Stimulated activated CD4-positive, alpha-beta T cell treated with anti-CD3 and anti-CD28 coated beads, TNF-alpha, amount 100 ng/mL, for 24 hours (primary cell): ENCODE measurements at regions not wholly inside any gene's neighbourhood (a gene's known extent, or its start where the extent isn't known, plus 50 kb on each side); places are given as distances from the start of the nearest gene placed in this dataset.
"Not testable (repeated sequence)": the region's sequence is repeated elsewhere in the genome, so short reads cannot be mapped to it uniquely, and the experiment has no call there.

ENCODE experiments used
- DNase-seq, 3 experiments: peaks; one replicate each; pipeline ENCODE4 v3.0.0-alpha.2; 2020; ENCODE audit warnings: low read depth in 3 of 3

DNA sequence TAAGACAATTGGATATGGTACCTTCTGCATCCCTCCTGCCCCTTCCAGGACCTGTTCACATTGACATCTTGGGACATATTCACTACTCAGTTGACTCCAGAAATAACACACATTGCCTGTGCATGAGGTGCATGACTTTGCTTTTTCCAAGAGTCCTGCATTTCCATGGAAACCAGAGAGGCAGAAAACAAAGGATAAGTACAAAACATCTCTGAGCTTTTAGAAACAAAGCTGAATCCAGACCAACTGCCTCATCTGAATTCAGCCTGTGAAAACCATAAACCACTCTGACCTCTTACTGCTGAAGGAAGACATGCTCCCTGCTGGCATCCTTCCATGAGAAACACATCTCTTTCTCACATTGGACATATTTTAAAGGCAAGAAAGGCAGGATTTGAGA lies 695.1 kb downstream of the TAF11L14 start:
- no peak for DNase-seq

DNA sequence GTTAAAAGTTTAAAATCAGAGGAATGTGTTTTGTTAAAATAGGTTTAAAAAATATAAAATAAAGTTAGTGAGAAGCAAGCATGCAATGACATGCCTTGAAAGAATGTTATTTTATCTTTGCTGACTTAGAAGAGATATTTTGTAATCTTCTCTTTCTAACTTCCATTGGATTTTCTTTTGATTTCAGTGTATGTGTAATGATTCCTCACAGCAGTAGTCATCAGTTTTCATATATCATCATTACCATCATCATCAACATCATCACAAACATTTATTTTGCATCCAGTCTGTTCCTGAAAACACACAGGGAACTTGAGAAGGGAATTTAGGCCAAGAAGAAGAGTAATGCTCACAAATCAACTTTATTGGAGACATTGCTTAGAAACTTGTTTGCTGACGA lies 699.6 kb downstream of the TAF11L14 start:
- no peak for DNase-seq

DNA sequence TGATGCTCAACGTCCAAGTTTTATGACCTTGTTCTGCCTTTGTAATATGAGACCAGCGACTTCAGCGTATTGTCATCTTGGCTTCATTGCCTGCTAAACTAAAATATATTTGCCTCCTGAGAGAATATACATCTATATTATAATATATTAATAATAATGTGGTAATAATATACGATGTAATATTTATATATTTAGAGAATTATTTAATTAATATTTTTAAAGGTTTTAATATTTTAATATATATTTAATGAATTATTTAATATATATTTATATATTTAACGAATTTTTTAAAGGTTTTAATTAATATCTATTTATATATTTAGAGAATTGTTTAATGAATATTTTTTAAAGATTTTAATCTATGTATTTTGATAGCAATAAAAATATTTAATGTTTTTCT lies 700.7 kb downstream of the TAF11L14 start:
- DNase-seq, result no peak

DNA sequence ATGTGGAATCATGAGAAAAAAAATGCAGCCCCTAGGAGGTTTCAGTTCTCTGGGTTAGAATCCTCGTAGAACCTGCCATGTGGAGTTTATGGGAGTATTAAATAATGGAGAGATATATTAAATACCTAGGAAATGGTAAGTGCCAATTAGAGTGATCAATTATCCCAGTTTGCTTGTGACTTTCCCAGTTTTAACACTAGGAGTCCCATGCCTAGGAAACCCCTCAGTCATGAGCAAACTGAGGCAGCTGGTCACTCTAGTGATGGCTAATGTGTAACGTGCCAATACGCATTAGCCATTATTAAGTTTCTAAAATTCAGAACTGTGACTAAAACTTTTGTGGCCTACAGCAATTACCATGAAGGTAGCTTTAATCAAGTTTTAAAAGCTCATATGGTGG lies 720.6 kb downstream of the TAF11L14 start:
- no peak for DNase-seq

DNA sequence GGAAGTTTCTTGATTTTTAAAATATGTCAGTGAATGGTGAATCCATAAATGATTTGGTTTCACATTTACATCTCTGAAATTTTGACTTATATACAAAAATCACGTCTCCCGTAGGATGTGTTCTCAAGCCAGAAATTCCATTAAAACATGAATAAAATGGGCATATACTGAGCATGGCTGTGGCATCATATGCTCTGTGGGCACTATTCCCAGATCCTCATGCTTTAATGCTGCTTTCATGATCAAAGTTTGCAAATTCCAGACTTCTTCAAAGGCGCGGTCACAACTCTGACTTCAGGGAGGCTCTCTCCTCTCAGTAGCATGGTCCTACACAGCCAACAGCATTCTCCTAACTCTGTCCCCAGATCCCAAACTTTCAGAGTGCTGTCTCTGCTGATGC lies 723.2 kb downstream of the TAF11L14 start:
- no peak for DNase-seq

DNA sequence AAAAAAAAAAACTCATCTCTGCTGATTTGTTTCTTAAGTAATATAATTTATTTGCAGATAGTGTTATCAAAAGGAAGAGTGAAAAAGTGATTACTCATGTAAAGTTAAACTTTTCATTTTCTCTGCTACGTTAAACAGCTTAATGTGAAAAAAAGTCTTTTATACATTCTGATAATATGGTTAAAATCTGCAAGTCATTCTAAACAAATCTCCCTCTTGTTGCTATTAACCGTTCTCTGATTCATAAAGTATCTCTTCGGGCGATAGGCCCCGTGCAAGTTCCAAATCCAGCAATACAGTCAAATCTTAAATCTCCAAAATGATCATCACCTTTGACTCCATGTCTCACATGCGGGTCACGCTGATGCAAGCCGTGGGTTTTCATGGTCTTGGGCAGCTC lies 732.0 kb downstream of the TAF11L14 start:
- no peak for DNase-seq

DNA sequence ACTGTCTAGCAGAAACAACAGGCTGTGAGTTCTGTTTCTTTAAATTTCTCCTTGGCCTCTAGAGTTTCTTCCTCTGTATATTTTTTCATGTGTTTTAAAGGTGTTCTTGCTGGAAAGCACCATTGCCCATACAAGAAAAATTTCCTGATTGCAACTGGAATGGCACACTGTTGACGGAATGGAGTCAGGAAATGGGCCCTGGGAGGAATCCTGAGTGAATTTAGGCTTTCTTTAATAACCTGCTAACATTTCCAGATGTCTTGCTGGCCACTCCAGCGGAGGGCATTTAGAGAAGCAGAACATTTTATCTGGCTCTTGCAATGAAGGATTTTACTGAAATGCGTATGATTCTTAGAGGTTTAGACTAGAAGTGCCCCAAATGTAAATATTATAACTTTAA lies 736.3 kb downstream of the TAF11L14 start:
- no peak for DNase-seq

DNA sequence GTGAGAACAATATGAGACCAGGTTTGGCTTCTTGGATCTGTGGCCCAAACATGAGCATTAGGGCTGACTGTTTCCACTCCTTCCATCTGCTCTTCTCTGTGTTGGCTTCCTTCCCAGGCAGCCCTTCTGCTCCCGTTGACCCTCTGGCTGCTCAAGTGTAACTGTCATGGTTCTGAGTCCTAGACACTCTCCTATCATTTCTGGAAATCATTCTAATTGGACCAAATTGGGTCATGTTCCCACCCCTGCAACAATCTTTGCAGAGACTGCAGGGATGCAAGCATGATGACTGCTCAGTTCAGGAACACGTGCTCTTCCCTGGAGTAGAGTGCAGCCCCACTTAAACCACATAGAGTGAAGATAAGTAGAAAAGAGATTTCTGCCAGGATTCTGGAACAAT lies 741.4 kb downstream of the TAF11L14 start:
- DNase-seq, result no peak

DNA sequence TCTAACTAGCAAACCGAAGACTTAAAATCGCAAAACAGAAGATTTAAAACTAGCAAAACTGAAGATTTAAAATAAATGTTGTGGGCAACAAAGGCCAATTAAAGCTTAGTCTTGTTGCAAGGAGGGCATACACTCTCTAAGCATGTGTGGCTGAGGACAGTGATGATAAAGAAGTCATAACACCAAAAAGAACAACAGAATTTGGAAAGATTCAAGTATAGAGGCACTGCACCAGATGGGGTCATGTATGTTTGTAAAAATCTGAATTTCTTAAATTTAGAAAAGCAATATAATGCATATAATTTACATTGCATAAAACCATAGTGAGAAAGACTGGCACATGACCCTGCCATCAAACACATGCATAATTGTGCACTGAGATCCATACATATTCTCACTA lies 743.8 kb downstream of the TAF11L14 start:
- DNase-seq, result no peak

DNA sequence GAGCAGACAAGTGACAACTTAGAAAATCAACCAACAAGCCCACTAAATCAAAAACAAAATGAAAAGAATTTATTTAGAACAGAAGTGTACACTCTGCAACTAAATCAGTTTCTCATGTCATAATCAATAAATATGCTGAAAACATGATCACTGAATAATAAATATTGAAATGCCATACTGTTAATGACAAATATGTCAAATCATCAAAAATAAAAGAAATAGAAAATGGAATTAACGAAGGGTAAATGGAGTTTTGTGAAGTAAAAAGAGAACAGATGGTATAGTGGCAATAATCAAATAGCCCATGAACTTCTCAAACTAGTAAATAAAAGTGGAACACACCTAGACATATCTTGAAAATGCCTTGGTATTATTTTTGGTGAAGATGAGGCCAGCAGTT lies 744.9 kb downstream of the TAF11L14 start:
- DNase-seq, result no peak

DNA sequence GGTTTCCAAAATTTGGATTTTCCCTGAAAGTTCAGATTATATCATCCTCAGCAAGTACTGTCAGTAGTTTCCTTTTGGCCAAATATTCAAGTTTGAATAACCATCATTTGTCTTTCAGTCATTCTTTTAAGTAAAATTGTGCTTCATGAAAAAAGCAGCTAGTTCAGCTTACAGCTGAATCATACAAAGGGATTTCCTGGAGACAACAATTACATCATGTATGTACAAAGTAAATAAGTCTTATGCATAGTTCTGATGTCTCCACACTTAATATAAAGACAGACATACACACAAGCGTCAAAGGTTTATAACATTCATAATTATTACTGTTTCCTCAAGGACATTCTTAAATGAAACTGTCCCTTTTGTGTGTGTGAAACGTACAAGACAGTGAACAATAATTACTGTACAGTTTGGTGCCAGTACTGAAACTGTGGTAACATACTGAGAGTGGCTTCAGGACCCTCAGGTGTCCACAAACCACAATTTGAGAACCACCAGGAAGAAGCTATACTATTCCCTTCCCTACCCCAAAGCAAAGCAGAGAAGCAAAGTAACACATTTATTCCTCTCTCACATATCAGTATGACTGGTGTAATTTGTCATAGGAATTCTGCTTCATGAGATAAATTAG lies 746.6 kb downstream of the TAF11L14 start:
- no peak for DNase-seq

DNA sequence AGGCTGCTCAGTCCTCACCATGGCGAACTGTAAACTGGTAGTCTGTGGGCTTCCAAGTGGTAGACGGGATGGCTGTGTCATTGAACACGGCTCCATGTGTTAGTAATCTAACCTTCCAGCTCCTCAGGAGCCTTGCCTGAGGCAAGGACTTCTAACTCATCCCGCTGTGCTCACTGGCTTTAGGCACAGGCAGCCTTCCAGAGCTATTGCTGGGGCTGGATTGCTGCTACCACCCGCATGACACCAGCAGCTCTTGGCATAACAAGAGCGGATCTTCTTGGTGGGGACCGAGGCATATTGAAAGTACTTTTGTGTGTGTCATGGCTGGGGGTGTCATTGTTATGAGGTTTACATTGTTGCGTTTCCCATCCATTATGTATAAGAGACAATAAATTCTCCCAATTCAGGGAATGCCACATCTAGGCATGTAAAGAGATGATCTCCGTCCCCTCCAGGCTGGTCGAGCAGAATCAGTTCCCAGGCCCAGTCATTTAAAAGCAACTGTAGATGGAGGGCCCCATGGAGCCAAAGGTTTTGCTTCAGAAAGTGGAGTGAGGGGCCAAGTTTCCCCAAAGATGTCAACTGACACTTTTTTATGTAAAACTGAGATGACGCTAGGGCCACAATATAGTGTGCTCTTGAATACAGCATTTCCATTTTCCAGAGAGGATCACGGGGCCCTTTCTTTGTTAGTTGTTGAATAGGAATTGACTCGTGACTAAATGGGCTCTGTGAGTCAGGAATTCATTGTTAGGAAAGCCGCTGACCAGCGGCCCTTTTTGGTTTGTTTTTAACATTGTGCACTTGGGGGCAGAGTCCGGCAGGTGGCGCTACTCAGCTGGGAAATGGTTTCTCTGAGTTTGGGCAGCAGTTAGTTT lies 759.5 kb downstream of the TAF11L14 start:
- DNase-seq, result peak in 2 of 3 experiments; percentile 9 to 33

DNA sequence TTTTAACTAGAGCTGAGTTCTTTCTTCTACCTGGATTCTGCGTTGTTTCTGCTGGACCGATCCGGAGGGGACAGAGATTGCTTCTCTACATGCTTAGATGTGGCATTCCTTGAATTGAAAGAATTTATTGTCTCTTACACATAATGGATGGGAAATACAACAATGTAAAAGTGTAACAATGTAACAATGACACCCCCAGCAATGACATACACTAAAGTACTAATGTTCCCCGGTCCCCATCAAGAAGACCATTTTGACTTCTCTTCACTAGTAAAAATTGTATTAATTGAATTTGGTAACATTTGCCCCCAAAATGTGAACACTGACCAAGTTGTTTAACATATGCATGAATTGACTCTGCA lies 760.2 kb downstream of the TAF11L14 start:
- DNase-seq, result no peak

DNA sequence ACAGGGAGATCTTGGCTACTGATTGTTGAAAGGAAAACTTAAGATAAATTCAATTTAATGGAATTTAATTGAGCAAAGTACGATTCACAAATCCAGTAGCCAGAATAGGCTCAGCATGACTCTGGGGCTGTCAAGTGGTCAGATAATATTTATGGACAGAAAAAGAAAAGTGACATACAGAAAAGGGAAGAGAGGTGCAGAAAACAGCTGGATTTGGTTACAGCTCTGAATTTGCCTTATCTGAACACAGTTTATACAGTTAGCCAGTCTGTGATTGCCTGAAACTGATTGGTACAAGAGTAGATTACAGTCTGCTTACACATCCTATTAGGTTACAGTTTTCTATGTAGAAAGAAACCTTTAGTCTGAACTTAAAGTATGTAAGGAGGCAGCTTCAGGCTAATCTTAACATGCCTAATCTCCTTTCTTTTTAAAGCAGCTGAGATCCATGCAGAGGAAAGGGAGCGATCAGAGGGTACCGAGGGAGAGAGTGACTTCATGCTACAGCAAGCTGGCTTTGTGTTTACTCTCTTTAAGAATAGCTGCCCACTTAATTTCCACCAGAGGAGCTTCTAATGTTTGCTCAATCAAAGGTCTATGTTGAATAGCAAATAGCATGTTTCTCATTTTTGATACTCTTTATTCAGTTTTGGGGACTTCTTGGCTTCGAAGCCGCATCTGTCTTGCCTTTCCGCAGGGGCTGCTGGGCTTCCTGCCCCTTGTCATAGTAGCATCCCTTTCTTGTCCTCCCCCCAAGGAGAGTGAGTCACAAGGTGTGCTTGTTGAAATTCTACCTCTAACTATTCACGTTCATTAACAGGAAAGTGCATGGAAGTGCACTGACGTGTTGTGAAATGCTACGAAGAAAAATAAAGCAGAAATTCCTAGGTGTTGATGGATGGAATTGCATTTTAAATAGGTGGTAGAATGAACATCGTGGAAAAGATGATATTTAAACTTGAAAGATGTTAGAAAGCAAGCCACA lies 761.2 kb downstream of the TAF11L14 start:
- no peak for DNase-seq

DNA sequence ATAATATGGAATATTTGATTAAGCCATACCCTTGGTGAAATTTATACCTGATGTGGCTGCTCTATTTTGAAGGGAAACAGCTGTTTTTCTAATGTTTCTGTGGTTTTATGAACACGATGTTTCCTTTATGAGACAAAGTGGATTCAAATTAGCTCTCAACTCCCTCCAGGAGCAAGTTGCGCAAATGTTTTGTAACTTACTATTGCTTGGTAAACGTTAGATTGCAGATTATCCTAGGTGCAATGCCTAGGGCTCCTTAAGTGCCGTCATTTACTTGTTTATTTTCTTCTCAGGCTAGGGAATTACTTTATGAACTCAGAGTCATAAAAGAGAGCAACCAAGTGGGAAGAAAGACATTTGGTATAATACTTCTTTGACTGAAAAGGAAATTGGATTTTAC lies 763.1 kb downstream of the TAF11L14 start:
- no peak for DNase-seq

DNA sequence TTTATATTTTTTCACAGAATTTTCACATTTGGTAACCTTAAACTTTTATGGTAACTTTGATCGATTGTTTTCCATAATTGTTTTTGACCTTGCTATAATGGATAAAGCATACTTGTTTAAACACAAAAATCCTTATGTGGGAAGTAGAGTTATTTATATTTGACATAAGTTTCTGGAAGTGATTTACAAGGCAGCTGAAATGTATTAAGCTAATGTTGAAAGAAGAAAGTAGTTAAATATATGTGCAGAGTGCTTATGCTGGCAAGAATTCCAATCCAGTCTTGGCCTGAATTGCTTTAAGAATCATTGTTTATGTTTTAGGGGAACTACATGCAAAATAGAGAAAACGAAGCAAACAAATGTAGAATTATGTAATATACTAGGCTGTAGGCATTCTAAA lies 763.6 kb downstream of the TAF11L14 start:
- no peak for DNase-seq

DNA sequence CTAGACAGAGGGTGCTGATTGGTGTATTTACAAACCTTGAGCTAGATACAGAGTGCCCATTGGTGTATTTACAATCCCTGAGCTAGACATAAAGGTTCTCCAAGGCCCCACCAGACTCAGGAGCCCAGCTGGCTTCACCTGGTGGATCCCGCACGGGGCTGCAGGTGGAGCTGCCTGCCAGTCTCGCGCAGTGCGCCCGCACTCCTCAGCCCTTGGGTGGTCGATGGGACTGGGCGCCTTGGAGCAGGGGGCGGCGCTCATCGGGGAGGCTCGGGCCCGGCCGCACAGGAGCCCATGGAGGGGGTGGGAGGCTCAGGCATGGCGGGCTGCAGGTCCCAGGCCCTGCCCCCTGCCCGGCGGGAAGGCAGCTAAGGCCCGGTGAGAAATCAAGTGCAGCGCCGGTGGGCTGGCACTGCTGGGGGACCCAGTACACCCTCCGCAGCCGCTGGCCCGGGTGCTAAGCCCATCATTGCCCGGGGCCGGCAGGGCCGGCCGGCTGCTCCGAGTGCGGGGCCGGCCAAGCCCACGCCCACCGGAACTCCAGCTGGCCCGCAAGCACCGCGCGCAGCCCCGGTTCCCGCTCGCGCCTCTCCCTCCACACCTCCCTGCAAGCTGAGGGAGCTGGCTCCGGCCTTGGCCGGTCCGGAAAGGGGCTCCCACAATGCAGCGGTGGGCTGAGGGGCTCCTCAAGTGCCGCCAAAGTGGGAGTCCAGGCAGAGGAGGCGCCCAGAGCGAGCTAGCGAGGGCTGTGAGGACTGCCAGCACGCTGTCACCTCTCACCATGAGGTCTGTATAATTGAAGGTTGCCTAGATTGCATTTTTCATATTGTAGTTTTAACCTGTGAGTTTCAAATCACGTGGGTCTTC lies 765.4 kb downstream of the TAF11L14 start:
- DNase-seq, result not testable (repeated sequence)

DNA sequence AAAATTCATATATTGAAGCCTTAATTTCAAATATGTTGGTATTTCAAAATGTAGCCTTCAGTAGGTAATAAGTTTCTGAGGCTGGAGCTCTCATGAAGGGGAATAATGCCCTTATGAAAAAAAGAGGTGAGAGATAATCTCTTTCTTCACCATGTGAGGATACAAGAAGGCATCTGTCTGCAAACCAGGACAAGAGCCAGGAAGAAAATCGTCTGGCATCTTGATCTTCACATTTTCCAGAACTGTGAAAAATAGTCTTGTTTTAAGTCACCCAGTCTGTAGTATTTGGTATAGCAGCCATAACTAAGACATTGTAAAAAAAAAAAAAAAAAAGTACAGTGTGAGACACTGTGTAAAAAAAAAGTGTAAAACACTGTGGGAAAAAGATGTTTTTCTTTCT lies 768.9 kb downstream of the TAF11L14 start:
- DNase-seq, result no peak

DNA sequence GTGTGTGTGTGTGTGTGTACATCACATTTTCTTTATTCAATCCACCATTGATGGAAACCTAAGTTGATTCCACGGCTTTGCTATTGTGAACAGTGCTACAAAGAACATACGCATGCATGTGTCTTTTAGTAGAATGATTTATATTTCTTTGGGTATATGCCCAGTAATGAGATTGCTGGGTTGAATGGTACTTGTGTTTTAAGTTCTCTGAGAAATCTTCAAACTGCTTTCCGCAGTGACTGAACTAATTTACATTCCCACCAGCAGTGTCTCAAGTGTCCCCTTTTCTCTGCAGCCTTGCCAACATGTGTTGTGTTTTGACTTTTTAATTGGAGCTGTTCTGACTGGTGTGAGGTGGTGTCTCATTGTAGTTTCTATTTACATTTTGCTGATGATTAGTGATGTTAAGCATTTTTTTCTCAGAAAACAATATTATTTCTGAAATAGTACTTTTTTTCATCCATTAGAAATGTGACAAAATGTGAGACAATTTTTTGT lies 769.7 kb downstream of the TAF11L14 start:
- DNase-seq, result no peak

DNA sequence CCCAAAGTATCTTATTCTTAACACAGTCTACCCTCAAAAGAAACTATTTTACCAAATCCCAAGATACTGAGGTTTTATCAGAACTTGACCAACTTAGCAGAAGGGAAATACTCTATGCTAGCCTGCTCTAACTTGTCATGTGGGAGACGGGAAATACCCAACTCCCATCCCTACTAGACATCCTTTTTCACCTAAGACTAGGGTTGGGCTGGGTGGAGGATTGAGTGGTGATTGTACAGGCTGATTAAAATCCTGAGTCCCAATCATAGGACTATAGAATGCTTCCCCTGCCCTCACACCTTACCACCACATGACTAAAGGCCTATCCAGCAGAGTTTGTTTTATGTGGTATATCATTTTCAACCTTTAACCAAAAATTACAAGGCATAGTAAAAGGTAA lies 786.5 kb downstream of the TAF11L14 start:
- DNase-seq, result no peak

DNA sequence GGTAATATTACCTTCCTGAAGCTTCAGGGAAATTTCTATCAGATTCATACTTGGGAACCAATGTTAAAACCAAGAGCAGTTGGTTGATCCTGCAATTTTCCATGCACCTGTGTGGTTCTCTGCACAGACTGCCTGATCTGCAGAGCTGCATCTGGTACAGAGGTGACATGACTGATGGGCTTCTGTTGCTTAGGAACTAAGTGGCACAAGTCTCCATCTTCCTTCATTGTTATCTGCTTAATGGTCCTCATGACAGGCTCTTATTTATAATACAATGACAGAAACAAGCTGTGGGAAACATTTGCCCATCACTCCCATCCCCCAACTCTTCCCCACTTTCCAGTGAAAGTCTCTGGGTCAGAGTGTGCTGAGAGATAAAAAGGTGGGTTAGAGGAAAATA lies 799.1 kb downstream of the TAF11L14 start:
- DNase-seq, result no peak
